ENCODE measurements at regions not wholly inside any gene's neighbourhood (a gene's known extent, or its start where the extent isn't known, plus 50 kb on each side); places are given as distances from the start of the nearest gene placed in this dataset.

DNA sequence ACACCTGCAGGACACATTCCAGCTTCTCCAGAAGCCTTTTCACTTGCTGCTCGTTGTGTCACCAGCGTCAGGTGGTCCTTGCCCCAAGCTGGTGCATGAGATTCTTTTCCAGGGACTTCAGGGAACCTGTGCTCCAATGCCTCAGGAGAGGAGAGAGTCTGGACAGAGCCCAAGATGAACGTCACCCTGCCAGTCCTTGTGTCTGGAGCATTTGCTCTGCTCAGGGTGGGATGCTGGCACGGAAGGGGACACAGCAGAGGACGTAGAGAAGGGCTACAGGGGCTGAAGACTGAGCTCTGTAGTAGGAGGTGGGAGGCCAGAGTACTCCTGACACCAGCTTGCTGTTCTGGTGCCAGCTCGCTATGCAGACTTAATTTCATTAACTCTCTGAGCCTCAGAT lies 262.1 kb downstream of the XXYLT1 start:
- DNase-seq (ENCODE audit: low spot score) = no peak

DNA sequence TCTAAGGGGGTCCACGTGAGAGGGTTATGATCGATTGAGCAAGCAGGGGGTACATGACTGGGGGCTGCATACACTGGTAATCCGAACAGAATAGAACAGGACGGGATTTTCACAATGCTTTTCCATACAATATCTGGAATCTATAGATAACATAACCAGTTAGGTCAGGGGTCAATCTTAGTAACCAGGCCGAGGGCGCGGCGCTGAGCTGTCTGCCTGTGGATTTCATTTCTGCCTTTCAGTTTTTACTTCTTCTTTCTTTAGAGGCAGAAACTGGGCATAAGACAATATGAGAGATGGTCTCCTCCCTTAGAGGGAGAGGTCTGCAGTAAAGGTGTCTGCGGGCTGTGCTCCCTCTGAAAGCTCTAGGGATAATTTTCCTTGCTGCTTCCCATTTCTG lies 261.3 kb downstream of the XXYLT1 start:
- DNase-seq (ENCODE audit: low spot score) = no peak

DNA sequence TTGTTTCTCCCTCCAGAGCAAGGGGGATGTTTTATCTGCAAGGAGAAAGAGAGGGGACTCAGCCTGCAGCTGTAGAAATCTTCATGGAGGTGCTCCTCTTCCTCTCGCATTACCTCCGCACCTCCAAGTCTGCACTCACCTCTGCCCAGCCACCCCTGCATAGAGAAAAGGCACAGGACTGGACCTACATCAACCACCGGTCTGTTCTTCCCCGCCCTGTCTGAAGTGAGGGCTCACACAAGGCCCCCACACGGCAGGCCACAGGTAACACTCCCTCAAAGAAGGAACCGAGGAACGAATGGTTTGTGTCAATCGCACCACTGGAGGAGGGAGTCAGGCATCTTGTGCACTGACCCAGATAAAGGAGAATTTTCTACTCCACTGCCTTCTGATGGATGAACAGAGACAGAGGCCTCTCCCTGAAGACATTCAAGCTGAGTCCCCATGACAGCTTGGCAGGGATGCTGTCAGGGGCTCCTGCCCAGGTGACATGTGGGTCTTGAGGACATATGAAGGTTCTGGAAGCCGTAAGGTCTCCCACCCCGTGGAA lies 260.3 kb downstream of the XXYLT1 start:
- DNase-seq (ENCODE audit: low spot score) = no peak

DNA sequence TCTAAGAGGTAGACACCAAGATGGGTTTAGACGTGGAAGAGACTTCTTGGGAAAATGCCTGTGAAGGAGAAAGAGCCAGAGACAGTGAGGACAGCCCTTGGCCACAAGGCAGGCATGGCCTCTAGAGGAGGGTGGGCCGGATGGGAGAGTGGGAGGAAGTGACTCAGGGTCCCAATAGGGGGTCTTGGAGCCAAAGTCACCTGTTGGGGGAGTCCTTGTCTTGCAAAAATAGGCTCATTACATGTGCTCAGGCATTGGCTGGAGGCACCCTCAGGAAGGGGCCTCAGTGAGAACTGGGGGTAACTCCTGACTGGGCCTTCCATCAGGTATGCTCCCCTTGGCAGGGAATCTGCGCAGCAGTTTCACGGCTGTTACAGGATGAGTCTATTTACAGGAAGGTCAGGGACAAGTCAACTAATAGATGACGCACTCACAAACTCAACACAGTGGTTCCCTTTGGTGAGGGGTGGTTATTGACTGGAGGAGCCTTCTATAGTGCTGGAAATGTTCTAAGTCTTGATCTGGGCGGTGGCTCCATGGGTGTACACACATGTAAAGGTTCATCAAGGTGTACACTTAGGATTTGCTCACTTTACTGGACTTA lies 259.6 kb downstream of the XXYLT1 start:
- DNase-seq (ENCODE audit: low spot score) = no peak

DNA sequence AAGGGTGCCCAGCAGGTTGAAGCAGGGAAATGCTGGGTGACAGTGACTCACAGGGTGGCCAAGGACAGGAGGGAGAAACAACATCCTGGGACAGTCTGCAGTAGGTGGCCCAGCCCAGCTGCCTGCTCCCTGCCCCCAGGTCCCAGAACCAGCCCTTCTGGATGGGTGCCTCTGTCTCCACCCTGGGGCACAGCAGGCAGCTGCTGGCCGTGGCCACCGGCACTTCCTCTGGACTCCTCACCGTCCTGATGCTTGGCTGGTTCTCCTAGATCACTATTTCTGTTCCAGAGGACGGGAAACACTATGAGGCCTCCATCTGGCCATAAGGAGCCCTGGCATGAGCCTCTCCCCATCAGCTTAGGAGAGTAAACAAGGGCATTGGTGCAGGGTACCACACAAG lies 258.9 kb downstream of the XXYLT1 start:
- DNase-seq (ENCODE audit: low spot score) = no peak

DNA sequence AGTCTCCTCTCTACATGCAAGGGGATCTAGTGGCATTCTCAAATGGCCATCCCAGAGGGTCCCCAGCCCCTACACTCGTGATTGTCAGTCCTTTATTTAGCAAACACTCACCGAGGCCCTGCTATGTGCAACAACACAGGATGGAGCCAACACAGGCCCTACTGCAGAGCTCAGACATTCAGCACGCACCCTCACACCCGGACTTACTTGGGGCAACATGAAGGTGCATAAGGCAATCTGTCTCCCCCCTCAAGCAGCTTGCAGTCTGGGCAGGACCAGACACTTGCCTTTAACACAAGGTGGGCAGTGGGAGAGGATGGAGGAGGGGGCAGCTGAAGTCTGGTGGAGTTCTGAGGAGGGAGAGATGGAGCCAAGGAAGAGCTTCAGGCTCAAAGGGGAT lies 258.4 kb downstream of the XXYLT1 start:
- no peak for DNase-seq (ENCODE audit: low spot score)

DNA sequence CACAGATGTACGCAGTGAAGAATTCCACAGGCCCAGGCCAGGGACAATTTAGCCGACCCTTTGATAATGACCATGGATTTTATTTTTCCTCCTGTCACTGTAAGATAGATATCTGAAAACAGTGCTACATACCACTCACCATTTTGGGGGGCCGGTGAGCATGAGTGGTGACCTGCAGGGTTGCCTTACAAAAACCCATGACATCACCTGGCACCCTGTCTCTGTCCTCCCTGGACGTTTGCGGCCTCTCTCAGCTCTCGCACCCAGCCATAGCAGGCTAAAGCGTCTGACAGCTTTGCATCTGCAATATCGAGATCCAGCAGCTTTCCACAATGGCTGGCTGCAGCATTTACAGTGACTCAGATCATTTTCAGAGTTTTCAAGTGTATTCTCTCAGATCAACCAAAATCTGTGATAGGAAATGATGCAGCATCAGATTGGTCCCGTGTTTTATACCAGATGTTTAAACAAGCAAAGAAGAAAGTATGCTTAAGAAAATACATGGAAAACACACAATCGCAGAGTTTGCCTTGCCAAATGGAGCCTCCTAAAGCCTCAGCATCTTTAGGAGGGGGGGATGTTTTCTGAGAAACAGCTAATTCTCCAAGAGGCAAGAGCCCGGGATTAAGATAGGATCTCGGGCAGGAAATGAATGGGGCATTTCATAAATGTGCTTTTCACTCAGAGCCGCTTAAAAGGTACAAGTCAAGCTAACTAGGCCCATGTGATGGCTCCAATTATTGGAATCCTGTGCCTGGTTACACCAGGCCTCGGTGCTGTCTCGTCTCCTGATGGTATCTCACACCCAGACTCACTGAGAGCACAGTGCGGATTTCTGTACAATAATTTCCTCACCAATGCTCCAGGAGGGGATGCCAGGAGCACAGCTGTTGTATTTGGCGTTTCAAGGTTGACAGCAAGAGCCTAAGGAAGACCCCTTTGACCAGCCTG lies 257.3 kb downstream of the XXYLT1 start:
- peak; percentile 51 for DNase-seq (ENCODE audit: low spot score)

DNA sequence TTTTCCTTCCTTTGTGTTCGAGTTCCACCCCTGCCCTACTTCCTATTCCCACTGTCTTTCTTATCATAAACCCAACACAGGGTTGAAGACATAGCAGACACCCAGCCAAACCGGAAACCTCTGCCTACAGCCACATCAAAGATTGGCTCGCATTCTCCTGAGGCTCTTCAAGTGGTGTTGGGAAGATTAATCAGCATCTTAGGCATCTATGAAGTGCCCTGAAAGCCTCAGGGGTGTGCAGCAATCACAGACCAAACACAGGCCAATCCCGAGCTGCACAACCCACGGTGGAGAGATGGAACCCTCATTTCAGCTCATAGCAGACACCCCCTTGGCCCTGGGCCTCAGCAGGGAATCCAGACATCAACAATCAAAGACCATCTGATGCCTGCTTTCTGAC lies 255.9 kb downstream of the XXYLT1 start:
- no peak for DNase-seq (ENCODE audit: low spot score)

DNA sequence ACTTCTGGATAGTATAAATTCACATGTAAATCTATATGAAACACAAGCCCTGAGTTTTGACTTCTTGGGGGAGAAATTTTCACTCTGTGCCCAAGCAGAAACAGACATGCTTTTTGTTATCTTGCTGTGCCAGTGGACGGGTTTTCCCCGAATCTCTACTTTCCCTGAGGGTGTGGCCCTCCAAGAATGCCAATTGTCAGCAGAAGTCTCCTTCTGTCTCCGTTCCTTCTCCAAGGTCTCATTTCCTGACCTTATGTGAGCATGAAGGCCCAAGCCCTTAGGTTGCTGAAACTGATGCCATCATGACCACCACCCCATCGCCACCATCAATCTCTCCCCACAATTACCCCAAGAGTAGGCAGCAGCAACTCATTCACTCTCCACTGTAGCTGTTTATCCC lies 253.8 kb downstream of the XXYLT1 start:
- no peak for DNase-seq (ENCODE audit: low spot score)

All from umbilical cord (tissue), 1 donor.